GM21381 (cell line): ENCODE measurements at regions not wholly inside any gene's neighbourhood (a gene's known extent, or its start where the extent isn't known, plus 50 kb on each side); places are given as distances from the start of the nearest gene placed in this dataset.
"Not testable (repeated sequence)": the region's sequence is repeated elsewhere in the genome, so short reads cannot be mapped to it uniquely, and the experiment has no call there.

Experiments used
- ATAC-seq: cut with Tn5 transposase; IDR thresholded peaks from one replicate; pipeline ENCODE4 v1.9.1; 2021; ENCODE audit warnings: mild to moderate bottlenecking, moderate library complexity; ENCODE audit not compliant: unreplicated experiment

DNA sequence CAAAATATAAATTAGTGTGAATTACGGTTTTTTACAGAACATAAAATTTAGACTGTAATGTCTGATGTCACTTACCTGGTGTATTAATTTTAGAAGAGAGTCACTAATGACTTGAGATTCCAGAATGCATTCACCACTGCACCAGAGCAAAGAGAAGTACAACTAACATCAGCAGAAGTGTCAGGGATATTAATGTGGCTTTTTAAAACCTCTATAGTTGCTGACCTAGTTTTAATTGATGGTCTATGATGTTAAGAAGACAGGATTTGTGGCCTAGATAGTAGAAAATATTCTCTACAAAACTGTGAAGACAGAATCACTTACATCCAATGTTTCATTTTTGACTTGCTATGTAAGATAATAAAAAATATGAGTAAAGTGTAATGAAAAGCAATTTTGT lies 1181.6 kb downstream of the RAPGEF2 start:
- ATAC-seq, result no peak

GRCh38 chr4:160286051-160286450 lies 1183.2 kb downstream of the RAPGEF2 start:
- no peak for ATAC-seq

DNA sequence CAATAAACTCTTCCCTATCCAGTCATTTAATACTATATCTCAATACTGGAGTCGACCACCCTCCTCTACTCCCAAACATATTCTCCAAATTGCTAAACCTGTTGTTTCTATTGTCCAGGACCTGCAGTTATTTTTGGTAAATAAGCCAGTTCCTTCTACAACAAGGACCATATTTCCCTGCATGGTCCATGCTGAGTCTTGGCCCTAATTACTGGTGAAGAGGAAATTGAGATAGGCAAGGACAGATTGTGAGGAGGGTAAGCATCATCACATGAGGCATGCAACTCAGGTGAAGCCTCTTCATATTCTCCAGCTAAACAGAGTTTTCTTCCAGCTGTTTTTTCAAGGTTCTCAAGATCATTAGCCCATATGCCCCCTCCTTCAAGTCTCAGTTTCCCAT lies 1193.6 kb downstream of the RAPGEF2 start:
- no peak for ATAC-seq

DNA sequence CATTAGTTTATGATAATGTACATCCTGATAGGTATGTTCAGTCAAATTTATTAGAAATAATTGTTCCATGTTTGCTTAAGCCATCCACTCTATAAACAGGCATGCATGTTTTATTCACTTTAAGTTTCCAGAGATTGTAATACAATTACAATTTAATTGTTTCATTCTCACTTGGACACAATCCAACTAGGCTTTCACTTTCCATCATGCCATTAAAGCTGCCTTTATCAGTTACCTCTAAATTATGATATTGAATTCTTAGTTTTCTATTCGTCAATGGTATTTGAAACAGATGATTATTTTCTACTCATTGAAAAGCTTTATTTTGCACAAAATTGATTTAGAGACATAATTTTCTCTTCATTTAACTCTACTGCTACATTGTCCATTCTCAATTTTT lies 1196.3 kb downstream of the RAPGEF2 start:
- ATAC-seq, result no peak

DNA sequence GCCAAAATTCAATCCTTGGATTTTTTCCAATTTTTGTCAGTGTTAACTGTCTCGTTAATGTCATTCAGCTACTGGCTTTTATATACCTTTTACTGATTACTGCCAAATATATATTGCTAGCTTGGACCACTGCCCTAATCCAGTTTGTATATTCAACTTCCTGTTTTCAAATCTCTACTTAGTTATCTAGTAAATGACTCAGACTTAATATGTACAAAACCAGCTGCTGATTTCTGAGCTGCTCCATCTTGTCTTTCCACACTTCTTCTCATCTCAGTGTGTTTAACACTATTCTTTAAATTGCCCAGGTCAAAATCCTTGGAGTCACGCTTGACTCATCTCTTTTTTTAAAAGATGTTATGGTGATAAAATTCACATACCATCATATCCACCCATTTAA lies 1196.7 kb downstream of the RAPGEF2 start:
- ATAC-seq, result no peak

DNA sequence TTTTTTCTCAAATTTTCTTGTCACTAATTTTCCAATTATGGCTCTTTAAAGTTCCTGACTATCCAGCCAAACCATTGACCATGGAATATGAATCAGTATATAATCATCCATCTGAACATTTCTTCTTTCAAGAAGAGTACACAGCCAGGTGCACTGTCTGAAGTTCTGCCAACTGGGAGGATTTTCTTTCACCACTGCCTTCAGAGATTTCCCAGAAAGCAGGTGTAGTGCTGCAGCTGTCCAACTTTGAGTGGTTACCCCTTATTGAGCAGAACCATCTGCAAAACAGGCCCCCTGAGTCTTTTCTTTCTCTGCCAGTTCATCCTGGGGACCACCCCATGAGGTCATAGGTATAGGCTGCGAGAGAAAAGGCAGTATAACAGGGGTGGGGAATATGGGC lies 1213.2 kb downstream of the RAPGEF2 start:
- ATAC-seq, result no peak

GRCh38 chr4:160318567-160319220 lies 1215.8 kb downstream of the RAPGEF2 start:
- ATAC-seq, result no peak

DNA sequence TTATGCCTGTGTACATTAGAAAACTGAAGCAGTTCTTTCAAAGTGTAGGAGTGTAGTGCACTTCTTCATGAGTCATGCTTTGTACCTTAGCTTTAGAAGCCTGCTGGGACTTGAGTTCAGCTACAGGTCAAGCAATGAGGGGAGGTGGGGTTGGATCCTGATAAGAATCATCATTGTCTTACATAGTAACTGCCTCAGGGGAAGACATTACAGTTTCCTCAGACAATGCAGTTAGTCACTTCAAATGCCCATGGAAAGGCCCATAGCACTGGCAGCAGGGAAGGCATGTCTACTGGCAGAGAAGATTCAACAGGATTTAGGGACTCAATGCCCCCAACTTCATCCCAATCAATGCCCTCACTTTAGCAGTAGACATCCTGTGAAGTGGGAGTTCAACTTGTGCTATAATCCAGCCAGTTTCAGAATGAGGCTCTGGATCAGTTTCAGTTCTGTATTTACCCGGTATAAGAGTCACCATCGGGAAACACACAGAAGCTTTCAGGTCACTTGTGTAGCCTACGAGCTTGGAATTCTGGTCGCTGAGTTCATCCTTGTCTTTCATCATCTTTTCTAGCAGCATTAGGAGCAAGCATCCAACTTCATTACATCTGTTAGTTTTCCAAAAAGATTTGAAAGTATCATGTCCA lies 1216.5 kb downstream of the RAPGEF2 start:
- no peak for ATAC-seq

GRCh38 chr4:160319868-160320260 lies 1217.0 kb downstream of the RAPGEF2 start:
- ATAC-seq, result no peak

- no peak for ATAC-seq
These were observed 1223.2 kb downstream of the RAPGEF2 start for GRCh38 chr4:160326110-160326509.

DNA sequence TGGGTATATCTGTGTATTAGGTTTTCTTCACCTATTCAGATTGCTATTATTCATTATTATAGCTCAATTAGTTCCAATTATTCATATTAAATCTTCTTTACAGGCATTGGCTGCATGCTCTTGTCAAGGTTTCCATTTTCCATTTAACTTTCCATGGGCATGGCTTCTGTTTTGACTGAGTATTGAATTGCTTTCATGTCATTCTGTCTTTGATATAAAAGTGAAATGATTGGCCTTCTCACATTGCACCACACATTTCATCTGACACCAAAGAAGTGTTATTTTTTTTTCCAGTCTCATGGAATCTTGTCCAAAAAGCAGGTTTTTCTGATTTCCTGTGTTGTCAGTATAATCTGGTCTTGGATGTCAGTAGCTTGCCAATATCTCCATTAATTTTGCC lies 1244.3 kb downstream of the RAPGEF2 start:
- ATAC-seq, result no peak

DNA sequence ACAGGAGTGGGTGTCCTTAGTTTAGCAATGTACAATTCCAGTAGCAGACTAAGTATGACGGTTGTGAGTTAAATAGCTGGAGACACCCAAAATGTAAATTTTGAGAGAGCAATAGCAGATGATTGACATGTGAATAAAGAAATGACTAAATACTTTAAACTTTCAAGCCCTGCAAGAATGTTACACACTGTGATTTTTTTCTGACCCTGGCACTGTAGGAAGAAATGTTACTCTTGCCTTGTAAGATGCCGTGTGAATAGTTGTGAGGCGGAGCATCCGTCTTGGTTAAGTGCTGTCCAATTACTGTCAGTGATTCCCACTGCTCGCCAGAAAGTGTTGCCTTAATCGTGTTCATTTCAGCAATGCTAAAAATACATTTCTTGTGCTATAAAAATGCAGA lies 1248.1 kb downstream of the RAPGEF2 start:
- ATAC-seq, result no peak

- ATAC-seq, result no peak
These were observed 1249.8 kb downstream of the RAPGEF2 start for GRCh38 chr4:160352637-160353036.

DNA sequence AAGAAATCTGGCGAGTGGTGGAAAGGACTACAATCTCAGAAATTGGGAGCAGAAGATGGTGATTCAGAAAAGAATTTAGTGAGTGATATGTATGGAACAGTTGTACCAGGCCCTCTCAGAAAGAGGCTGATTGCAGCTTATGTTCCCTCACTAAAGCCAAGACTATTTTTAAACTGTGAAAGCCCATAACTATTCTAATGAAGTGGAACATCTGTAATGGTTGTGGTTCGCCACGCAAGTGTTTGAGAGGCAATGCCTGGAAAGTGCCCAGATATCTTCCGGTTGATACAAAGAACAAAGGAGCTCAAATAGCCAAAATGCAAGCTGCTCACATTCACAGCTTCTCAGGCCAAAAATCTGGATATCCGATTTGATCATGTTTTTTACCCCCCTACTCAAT lies 1250.7 kb downstream of the RAPGEF2 start:
- no peak for ATAC-seq

GRCh38 chr4:160362478-160362877 lies 1259.6 kb downstream of the RAPGEF2 start:
- ATAC-seq, result no peak

GRCh38 chr4:160364217-160364616 lies 1261.3 kb downstream of the RAPGEF2 start:
- no peak for ATAC-seq

GRCh38 chr4:160364665-160365064 lies 1261.8 kb downstream of the RAPGEF2 start:
- not testable (repeated sequence) for ATAC-seq

- ATAC-seq, result not testable (repeated sequence)
These were observed 1262.5 kb downstream of the RAPGEF2 start for GRCh38 chr4:160365383-160365782.

DNA sequence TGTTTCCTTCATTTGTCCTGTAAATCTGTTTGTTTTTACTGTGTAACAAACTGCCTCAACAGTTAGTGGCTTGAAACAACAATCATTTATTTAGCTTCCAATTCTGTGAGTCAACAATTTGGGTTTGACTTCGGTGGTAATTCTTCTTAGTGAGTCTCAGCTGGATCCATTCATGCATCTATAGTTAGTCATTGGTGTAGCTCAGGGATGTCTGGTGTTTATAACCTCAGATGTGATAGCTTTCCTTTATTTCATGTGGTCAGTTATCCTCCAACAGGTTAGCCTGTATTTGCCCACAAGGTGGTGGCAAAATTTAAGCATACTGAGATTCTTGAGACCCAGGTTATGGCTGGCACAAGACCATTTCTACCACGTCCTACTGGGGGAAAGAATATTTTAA lies 1267.2 kb downstream of the RAPGEF2 start:
- ATAC-seq, result no peak

- ATAC-seq, result no peak
These were observed 1268.6 kb downstream of the RAPGEF2 start for GRCh38 chr4:160371446-160371845.

DNA sequence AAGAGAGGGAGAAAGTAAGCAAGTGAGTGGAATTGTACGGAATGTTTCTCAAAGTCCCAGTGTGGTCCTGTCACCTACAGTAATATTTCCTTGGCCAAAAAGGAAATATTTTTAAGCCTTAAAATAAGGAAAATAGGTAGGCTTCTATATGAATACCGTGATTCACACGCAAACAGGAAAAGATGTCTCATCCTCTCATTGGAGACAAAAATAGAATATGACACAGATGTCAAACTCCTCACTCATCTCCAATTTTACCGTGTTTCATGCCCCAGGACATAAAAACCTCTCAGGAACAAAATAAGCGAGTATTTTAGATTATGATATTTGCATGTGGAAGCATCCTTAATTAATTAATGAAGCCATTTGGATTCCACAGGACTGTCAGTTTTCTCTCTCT lies 1269.5 kb downstream of the RAPGEF2 start:
- no peak for ATAC-seq

GRCh38 chr4:160373911-160374310 lies 1271.0 kb downstream of the RAPGEF2 start:
- ATAC-seq, result no peak
